Body of pancreas (tissue), 4 donors: ENCODE measurements at regions not wholly inside any gene's neighbourhood (a gene's known extent, or its start where the extent isn't known, plus 50 kb on each side); places are given as distances from the start of the nearest gene placed in this dataset.

Source experiments
- ATAC-seq: fragments of 150-250 bp; one replicate; pipeline ENCODE4 v1.9.1; 2016
- DNase-seq, 4 donors: peaks; one replicate each; pipeline ENCODE4 v3.0.0-alpha.2; 2019
- H3K27ac ChIP-seq, 4 donors: fragments of 200-600 bp; sonication (generic); 1 replicate in 3 of 4; 2 replicates in 1 of 4; pipeline versions ENCODE4 v1.5.1 to v1.6.1; 2016 to 2019; ENCODE audit warnings: mild to moderate bottlenecking in 1 of 4, mixed read lengths in 1 of 4, moderate library complexity in 1 of 4
- H3K27me3 ChIP-seq, 2 donors: fragments of 200-600 bp; sonication (generic); one replicate each; pipeline ENCODE4 v1.6.0; 2016; ENCODE audit warnings: mild to moderate bottlenecking in 1 of 2
- H3K36me3 ChIP-seq, 2 donors: fragments of 200-600 bp; sonication (generic); replicated peaks in 1 of 2; 2 replicates each; pipeline ENCODE4 v1.5.1; 2016; ENCODE audit warnings: low read depth in 2 of 2; ENCODE audit not compliant: insufficient read depth in 1 of 2
- H3K4me1 ChIP-seq: fragments of 200-600 bp; sonication (generic); one replicate; pipeline ENCODE4 v1.6.0; 2016
- H3K4me3 ChIP-seq, 2 donors: fragments of 200-600 bp; sonication (generic); 1 replicate in 1 of 2; 2 replicates in 1 of 2; pipeline ENCODE4 v1.5.1; 2016 to 2019
- H3K9me3 ChIP-seq, 3 donors: fragments of 200-600 bp; sonication (generic); 1 replicate in 2 of 3; 2 replicates in 1 of 3; pipeline ENCODE4 v1.5.1; 2016
- CTCF ChIP-seq, 7 experiments: fragments of 450-650 bp in 4 of 7; fragments of 200-600 bp in 3 of 7; sonication (generic) in 3 of 7; IDR thresholded peaks; one replicate each; pipeline ENCODE4 v1.5.1; 2016 to 2019; ENCODE audit warnings: antibody characterized with exemption in 7 of 7
- POLR2A ChIP-seq, 3 donors: fragments of 450-650 bp; IDR thresholded peaks; one replicate each; pipeline ENCODE4 v1.6.1; 2016; ENCODE audit warnings: antibody characterized with exemption in 3 of 3, mild to moderate bottlenecking in 2 of 3
- WGBS, 2 donors: methylation state at CpG; one replicate each; pipeline ENCODE4 v1.1.5; 2017; 5-methylcytosine and 5-hydroxymethylcytosine counted together
- intact Hi-C: fragments of 100-400 bp; cut with DNase I; formaldehyde crosslinking; loops from one replicate; pipeline ENCODE4 v1.15.1; 2023

DNA sequence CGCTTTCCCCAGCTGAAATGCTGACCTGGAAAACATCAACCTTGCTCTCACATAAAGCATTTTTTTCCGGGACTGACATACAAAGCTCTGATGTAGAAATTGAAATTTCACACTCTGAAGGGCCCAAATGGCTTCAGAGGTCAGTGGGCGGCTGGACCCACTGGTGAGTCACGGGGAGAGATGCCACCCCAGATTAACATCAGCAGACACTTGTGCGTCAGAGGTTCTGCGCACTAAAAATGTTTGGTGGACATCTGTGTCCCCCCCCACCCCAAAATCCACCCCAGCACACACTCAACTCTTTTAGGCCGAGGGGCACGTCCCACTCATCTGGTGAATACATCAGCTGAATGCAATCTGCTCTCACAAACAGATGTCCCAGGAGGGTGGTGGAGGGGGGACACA is 208.9 kb downstream of the ASB1 start:
- intact Hi-C loops, result no loop called here
- no peak overlapping the region for H3K4me3 ChIP-seq
- H3K9me3 ChIP-seq, result no peaks in the 10 kb centered on the region
- no peaks in the 10 kb centered on the region for H3K4me1 ChIP-seq
- ATAC-seq, result no peak
- H3K27ac ChIP-seq, result no peak overlapping the region
- no peaks in the 10 kb centered on the region for H3K36me3 ChIP-seq
- H3K27me3 ChIP-seq, result no peaks in the 10 kb centered on the region
- WGBS, 2 donors, result 67 to 71% methylated on average over 8 of the region's 8 CpGs
- no peak for DNase-seq
- no peak for TF ChIP-seq CTCF (IDR thresholded peaks at IDR 0.05)
- no peak for TF ChIP-seq POLR2A (IDR thresholded peaks at IDR 0.05)

- DNase-seq, result no peak
Observed at GRCh38 chr2:238636269-238637073, 209.7 kb downstream of the ASB1 start.

DNA sequence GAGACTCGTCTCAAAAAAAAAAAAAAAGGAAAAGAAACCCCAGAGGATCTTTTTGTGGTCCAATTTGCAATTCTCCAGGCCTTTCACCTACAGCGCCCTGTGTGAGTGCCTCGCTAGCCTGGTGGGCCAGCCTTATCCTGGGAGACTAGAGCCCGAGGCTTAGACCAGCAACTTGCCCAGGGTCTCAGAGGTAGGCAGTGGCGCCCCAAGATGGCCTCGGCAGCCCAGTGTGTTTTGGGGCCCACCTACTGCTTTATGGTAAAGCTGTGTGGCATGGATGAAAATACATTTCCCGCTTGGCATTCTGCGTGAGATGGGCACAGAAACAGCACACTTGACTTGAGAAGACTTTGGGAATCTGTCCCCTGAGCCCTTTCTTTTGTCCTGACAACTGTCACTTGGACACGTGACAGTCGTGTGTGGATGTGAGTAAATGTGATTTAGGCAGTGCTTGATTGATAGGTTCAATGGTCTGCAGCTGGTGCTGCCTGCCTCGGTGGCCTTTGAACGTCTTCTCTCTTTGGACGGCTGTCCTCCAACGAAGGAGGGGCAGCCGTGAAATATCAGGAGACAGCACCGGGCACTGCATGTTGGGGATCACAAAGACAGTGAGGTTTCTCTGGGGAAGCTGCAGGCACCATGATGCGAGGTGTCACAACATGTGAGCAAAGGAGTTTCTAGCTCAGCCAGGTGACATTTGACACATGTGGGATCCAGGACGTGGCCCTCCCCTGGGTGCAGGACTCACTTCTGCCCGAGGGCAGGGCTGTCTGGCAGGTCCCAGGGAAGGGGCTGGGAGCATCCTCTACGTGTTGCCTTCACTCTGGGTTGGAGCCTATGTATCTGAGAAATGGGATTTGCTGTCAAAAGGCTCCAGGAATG is 209.5 kb upstream of the TWIST2 start:
- intact Hi-C loops, result no loop called here
- no peak for DNase-seq
- no peaks in the 10 kb centered on the region for H3K36me3 ChIP-seq
- H3K9me3 ChIP-seq, result no peaks in the 10 kb centered on the region
- no peak overlapping the region for H3K27ac ChIP-seq
- WGBS, 2 donors, result 55 to 80% methylated on average over 10 to 20 of the region's 20 CpGs
- ATAC-seq, result no peak
- TF ChIP-seq POLR2A (IDR thresholded peaks at IDR 0.05) (no peak), CTCF (IDR thresholded peaks at IDR 0.05) (no peak)
- H3K27me3 ChIP-seq, result no peaks in the 10 kb centered on the region
- H3K4me3 ChIP-seq, result no peak overlapping the region
- H3K4me1 ChIP-seq, result no peaks in the 10 kb centered on the region

More at GRCh38 chr2:238636269-238637073, 209.7 kb downstream of the ASB1 start:
- Histone ChIP-seq H3K36me3 (no peaks in the 10 kb centered on the region), H3K27me3 (no peaks in the 10 kb centered on the region), H3K27ac (no peak overlapping the region), H3K4me1 (no peaks in the 10 kb centered on the region), H3K4me3 (no peak overlapping the region), H3K9me3 (no peaks in the 10 kb centered on the region)
- intact Hi-C loops, result no loop called here
- 70 to 75% methylated on average over 22 to 23 of the region's 23 CpGs for WGBS, 2 donors
- TF ChIP-seq CTCF (IDR thresholded peaks at IDR 0.05) (no peak), POLR2A (IDR thresholded peaks at IDR 0.05) (no peak)
- ATAC-seq, result no peak

DNA sequence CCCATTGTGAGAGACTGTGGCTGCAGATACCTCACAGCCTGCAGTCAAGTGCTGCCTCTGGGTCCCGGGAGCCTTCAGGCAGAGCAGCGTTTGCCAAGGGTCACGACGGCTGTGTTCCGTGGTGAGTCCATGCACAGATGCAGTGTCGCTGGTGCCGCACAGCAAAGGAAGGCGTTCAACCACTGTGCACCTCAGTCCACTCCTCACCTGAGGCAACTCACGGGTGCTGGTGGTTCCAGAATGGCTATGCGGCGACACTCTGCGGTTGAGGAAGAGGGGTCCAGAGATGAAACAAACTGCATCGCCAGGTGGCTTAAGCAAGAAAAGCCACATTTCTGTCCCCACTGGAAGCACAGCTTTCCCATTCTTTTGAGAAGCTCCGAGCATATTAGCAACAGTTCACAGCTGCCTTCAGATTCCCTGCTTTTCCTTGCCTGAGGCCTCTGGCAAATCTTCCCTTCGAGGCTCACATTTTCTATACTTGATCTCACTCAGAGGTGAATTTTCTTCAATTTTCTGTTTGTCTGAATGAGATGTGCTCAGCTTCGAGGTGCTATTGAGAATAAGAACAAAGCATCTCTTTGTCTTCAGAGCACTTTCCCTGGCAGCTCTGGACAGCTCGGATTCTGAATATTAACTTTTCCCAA is 208.8 kb upstream of the TWIST2 start:
- intact Hi-C loops, result no loop called here
- no peak for DNase-seq
- no peaks in the 10 kb centered on the region for H3K4me1 ChIP-seq
- H3K27me3 ChIP-seq, result no peaks in the 10 kb centered on the region
- H3K9me3 ChIP-seq, result no peaks in the 10 kb centered on the region
- no peak for TF ChIP-seq CTCF (IDR thresholded peaks at IDR 0.05)
- no peak for TF ChIP-seq POLR2A (IDR thresholded peaks at IDR 0.05)
- H3K27ac ChIP-seq, result no peak overlapping the region
- ATAC-seq, result no peak
- no peak overlapping the region for H3K4me3 ChIP-seq
- 49 to 57% methylated on average over 12 to 17 of the region's 17 CpGs for WGBS, 2 donors
- no peaks in the 10 kb centered on the region for H3K36me3 ChIP-seq
